Right lung (tissue), 2 donors: ENCODE measurements at regions not wholly inside any gene's neighbourhood (a gene's known extent, or its start where the extent isn't known, plus 50 kb on each side); places are given as distances from the start of the nearest gene placed in this dataset.

Experiments
- DNase-seq, 2 donors: peaks; one replicate each; pipeline ENCODE4 v3.0.0-alpha.2; 2013

DNA sequence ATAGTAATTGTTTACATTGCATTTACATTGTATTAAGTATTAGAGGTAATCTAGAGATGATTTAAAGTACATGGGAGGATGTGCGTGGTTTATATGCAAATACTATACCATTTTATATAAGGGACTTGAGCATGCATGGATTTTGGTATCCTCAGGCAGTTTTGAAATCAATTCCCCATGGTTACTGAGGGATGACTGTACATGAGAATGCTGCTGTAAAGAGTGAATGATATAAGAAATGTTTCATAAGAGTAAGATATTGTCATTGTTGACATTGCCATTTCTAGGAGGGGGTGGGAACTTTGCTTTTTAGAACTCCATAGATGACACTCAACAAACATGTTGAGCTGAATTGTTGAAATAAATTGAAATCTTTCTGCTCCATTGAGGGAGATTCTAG lies 185.0 kb downstream of the SEMA6A start:
- DNase-seq: no peak

DNA sequence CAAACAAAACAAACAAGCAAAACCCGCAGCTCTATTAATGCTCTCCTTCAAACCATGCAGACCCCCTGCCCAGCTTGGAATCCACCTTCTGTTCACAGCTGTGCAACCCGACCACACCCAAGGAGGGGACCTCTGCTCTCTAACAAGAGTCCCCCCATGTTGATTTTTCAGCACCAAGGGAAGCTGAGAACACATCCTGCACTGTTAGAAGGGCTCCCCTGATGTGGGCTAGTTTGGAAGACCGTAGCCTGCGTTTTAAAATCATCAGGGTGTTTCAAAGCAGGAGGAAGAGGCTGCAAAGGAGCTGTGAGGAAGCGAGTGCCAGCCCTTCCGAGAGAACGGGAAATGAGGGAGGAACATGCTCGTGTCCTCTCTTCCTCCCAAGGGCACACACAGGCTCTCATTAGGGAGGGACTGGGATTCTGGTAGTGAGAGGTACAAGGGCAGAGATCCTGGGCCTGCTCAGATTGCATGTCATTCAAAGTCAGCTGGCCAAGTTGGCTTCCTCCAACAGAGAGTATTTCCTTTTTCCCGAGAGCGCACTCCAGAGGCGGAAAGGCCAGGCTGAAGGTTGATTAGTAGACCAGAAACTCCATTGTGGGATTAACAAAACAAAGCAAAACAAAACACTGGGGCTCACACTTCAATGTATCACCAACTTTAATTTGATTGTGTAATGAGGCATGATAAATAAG lies 185.9 kb downstream of the SEMA6A start:
- no peak for DNase-seq

DNA sequence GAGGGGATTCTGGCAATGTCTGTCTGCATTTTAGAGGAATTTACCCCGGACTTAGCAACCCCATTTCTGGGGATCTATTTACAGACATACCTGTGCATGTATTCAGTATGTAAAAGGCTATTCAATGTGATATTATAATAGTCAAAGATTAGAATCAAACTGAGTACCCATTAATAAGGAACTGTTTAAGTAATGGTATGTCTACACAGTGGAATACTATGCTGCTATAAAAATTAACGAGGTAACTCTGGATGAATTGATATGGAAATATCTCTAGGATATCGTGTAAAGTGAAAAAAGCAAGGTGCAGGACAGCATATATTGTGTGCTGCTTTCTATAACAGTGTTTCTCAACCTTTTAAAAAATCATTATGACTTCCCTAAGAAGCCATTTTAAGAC lies 186.9 kb downstream of the SEMA6A start:
- no peak for DNase-seq

DNA sequence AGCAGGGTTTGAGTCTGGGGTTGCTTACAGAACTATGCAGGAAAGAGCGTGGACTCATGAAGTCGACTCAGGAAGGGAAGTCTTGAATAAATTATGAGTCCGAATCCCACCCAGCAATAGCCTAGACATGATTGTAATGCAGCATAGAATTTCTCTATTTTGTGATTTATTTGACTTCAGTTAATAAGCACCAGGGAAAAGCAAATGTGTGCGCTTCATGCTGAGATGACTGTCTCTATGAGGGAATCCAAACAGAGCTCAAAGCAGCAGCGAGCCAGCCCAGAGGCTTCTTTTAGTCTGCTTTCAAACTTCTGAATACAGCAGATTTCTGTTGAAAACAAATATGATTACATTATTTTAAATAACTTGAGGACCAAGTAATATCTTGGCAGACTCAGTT lies 188.0 kb downstream of the SEMA6A start:
- no peak for DNase-seq

DNA sequence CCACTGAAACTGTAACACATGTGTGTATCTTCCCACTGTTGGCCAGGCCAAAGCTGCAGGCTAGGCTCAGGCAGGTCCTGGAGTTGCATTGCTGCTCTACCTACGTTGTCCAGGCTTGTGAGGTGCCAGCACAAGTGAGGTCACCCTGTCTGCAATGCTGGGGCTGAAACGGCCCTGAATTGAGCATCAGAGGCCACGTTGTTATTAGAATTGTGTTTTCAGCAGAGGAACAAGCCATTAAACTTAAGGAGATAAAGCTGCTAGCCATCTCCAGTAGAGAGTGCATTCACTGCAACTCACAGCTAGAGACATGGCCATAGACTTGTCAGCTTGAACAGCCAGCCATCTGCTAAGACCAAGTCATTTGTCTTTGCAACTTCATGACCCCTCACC lies 191.8 kb downstream of the SEMA6A start:
- DNase-seq: no peak

DNA sequence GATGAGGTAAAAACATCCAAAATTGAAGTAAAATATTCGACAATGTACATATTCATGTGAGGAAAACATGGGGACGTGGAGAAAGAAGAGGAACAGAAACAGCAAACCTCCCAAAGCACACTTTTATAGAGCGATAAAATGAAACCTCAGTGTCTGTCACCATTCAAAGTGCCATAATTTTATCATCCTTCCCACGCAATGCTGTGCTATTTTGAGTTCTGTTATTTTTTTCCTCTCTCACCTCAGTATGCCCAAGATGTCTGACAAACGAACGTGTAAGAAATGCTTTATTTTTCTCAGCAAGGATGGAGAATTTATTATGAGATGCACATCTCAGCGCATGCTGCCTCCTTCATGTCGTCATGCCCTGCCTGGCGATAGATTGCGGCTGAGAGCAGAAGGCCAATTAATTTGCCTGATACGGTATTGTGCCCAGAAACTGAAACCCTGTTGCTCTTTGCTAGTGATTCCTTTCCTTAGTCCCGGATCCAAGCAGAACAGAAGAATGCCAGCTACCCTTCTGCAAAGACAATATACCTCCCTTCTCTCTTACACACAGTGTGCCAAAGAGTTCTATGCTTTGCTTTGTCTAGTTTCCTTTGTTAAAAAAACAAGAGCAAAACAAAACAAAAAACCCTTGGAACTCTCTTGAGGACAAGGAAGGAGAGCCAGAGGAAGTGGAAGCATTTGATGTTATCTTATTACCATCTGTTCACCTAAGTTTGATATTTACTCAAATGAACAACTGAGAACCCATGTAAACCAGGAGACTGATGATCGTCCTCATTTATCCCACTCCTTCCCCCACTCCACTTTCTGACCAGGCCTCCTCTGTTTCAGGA lies 192.4 kb downstream of the SEMA6A start:
- no peak for DNase-seq

DNA sequence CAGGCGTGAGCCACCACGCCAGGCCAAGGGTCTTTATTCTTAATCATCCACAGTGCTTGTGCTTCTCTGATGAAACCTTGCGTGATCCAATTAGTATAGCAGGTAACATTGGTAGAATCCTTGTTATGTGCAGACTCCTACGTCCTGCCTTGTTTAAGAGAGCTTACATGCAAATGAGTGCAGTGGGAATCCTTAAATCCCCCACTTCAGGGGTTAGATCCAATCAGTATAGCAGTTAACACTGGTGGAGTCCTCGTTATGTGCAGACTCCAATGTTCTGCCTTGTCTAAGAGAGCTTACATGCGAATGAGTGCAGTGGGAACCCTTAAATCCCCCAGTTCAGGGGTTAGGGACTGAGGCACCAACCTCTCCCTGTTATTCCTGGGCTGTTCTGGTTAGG lies 193.4 kb downstream of the SEMA6A start:
- no peak for DNase-seq

DNA sequence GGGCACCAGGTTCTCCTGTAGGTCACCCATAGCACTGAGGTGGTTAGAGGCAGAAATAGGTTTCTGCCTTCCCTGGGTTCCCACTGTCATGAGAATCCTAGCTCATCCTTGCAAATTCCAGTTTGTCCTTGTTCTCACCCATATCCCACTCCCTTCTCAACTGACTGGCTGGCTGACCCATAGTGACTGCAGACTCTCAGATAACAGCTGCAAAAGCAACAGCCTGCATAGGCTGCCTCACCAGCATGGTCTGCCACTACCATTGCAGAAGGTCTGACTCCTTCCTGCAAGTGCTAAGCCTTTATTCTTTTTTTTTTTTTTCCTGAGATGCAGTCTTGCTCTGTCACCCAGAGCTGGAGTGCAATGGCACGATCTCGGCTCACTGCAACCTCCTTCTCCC lies 194.0 kb downstream of the SEMA6A start:
- DNase-seq: no peak

DNA sequence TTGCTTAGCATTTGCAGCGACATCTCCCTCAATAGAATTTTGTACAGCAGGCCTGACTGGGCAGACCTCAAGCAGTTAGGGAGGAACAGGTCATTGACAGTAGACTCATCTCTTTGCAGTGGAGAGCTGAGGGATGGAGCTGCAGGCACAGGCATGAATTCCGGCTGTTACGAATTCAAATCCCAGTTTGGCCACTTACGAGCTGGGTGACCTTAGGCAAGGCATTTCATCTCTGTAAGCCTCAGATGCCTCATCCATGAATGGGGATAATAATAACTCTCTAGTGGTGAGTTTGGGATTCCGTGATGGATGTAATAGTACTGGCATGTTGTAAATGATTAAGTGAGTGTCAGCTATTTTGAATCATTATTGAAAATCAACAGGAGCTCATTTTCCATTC lies 195.3 kb downstream of the SEMA6A start:
- DNase-seq: no peak

DNA sequence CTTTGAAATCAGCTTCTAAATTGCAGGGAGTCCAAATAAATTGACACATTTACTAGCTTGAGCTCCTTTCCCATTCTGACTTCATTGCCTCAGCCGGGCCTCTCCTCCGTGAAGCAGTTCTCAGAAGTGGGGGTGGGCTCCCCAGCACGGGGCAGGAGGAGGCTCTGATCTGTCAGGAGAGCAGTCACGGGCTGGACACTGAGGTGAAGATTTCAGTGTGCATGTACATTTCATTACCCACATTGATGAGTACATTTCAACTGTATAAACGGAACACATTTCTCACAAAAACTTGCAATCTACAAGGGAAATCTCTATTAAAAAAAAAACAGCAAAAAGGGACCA lies 195.9 kb downstream of the SEMA6A start:
- DNase-seq: no peak

DNA sequence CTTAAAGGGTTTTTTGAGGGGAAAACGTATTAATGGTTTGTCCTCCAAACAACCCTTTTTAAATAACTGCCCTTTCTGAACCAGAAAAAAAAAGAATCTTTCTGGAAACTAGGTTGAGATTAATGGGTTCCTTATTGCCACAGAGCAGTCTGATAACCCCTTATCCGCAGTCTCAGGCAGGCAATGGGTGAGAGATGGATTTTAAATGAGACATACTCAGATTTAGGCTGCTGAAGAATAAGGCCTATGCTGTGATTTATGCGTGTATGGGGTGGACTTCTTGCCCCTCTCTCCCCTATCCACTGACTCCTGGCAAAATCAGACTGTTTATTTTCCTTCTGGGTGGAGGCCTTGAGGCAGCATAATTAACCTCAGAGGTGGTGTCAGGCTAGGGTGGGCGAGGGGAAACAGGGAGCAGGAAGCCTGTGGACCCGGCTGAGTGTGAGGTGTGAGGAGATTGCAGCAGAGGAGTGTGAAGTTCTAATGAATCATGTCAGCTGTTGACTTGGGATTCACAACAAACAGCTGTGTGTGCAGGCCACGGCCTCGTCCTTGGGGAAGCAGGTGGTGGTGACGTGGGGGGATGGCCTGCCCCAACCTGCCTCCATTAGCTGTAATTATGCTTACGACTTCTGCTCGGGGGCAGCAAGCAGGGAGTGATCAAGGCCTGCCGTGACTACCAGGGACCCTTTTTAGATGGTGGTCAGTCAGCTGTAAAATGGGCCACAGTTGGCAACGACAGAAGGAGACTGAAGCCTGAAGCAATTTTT lies 196.4 kb downstream of the SEMA6A start:
- DNase-seq: no peak

DNA sequence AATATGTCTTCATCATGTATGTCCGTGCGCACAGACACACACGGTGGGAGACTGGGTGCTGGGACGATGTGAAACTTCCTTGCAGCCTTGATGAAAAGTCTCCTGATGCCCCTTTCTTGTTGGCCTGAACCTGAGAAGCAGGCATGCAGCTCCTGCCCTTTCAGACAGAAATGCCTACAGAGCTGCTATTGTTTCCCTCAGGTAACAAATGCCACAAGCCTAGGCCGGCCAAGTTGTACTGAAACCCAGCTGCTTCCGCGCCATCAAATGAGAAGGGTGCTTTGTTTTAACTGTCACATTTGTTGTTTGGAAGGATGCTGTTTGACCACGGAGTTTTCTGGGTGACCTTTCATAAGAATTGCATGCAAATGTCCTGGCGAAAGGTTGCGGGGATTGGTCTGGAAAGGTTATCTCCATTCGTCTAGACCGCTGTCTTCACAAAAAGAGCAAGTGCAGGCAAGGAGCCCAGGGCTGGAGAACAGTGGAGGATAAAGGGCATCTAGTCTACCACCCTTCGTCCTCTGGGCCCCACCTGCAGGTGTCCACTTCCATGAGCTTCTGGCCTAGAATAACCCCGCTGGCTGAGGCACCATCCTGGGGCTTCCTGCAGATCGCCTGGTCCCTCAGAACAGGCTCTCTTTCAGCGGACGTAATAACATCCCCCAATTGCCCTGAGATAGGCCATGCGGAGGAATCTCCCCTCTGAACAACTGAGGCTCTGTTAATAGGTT lies 197.2 kb downstream of the SEMA6A start:
- DNase-seq: no peak

DNA sequence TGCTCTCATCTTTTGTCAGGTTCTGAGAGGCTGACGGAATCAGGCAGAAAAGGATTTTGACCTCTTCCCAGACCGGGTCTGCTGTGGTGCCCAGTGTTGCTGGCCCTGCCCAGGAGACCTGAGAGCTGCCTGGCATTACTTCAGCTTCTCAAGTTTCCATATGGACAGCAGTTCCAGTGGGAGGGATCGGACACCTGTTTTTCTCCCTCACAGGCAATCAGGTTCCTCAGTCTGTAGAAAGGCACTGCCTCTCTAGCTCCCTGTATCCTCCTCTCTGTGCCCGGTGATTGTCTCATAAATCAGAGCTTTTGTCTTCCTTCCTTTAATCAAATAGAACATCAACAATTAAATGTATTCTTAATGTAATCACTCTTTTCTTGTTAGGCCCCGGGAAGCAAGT lies 198.7 kb downstream of the SEMA6A start:
- DNase-seq: no peak

DNA sequence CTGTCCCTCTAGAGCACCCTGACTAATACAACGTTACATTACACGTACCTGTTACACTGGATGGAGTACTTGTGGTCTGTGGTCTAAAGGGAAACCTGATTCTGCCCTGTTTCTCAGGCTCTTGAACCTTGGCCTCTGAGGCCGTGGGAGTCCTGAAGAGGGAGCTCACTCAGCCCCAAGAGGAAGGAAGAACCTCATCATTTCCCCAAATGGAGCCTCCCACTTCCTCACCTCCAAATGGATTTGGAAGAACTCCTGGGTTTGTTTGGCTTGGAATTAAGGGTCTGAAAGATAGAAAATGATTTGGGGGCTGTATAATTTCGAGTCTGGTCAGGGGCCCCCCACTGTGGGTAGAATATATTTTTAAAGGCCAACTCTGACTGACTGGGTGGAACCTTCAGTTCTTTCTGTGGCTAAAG lies 200.2 kb downstream of the SEMA6A start:
- DNase-seq: no peak

DNA sequence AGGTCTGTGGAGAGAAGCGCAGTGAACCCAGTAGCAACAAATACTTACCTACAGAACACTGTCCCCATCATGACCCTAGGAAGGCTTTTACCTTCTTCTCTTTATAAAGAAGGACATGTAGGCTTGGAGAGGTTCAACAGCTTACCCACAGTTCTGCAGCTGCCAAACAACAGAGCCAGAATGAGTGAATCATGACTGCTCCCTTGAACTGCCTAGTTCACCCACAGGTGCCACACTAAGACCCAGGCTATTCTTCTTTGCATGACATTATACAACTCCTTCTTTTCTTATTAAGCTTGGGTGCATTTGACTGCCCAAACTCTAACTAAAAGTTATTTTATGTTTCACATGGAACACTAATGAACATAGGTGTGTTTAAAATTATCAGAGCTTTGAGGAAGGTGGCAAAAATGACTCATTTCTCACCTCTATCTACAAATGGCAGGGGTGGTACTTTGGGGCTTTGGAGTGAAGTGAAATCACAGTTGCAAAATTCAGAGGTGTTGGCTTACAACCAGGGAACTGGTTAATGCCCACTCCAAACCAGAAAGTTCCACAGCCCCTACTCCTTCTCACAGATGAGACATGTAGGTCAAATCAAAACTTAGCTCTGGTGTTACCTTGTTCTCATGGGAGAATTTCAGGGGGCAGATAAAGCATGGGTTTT lies 201.6 kb downstream of the SEMA6A start:
- DNase-seq: no peak

DNA sequence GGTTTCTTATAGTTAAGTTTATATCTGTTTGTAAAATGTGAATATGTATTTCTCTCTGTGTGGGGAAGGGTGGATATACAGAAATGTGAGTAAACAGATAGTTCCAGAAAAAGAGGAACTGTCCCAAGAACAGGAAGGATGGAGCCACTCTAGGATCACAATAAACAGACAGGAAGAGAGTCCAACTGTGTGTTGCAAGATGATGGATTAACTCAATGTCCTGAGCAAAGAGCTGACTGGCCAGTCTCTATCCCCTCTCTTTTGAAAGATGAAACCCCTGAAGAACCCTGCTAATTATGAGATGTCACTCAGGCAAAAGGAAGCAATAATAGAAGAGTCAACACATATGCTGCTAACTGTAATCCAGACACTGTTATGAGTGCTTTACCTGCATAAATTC lies 202.7 kb downstream of the SEMA6A start:
- no peak for DNase-seq

DNA sequence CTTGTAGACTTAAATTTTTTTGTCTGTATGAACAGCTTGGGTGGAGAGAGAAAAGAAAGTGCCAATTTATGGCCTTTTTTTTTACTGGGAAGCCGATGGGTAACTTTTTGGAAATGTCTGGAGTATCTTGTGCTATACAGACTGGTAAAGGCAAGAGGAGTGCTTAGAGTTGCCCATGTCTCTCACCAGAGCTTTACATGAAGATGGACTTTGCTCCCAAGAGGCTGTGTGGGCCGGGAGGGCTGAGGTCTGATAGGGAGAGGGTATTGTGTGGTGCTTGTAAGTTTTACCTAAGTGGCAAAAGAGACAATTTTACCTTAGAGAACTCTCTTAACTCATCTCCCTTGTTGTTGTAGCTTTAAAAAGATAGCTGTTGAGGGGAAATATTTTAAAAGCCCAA lies 203.2 kb downstream of the SEMA6A start:
- DNase-seq: no peak

DNA sequence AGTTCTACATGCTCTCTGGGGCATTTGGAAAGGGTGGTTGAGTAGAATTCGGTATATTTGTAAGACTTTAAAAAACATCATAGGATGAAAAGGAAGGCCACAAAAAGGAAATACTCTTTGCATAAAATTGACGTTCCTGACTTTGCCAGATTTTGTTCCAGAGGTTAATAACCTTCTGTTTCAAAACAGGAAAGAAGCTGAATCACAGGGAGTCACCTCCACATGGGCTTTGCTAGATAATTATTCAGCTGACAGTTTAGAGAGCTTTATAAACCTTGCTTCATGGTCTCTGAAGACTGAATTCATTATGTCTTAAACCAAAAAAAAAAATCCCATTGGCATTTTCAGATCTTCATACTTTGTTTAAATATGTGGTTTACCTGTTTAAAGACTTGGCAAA lies 203.7 kb downstream of the SEMA6A start:
- no peak for DNase-seq

DNA sequence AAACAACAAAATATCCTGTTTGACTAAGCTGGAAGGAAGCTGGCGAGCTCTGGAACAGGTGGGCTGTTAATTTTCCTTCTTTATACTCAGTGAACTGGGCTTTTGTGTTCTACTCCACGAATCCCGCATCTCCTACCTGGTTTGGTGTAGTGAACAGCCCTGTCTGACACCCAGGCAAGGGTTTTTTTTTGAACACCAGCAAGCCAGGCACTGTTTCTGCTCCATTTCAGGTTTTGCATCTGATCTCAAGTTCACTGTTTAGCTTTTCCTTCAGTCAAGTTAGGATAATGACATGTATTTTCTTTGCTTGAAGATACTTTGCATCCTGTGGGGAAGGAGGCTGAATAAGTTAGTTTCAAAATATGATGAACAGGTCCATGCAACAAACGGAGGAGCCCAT lies 204.5 kb downstream of the SEMA6A start:
- DNase-seq: no peak

DNA sequence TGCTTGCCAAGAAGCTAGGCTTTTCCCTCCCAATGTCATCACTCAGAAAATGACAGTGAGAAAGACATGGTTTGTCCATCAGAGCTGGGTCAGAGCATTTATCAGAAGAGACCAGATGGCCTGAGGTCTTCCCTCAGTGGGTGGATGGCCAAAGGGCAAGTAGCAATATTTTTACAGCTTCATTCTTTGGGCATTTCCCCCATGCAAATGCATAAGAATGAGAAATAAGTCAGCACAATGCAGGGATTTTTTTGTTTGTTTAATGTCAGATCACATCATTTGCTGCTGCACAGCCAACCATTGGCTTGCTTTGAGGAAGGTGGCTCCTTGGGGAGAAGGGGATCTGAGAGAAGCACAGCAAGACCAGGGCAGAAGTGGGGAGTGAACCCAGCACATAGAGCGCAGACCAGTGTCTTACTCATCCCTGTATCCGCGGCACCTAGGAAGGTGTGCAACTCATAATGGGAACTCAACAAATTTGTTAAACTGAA lies 209.6 kb downstream of the SEMA6A start:
- no peak for DNase-seq

DNA sequence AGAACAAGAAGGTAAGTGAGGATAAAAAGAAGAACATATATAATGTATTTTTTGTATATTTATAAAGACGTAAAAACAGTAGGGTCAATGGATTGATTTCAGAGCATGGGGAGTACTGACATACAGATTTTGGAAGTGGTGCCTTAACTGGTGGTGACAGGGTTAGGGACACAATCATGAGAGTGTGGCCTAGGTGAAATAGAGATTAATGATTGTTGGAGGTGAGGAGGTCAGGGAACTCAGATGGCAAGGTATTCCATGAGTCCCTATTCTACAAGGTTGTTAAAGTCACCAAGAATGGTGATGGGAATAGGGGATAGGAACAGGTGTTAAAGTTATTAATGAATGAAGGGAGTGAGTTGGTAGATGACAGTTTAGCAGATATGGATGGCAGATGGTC lies 210.8 kb downstream of the SEMA6A start:
- DNase-seq: no peak
